AG10803 (cell line): ENCODE measurements at regions not wholly inside any gene's neighbourhood (a gene's known extent, or its start where the extent isn't known, plus 50 kb on each side); places are given as distances from the start of the nearest gene placed in this dataset.
A peak's percentile ranks its signal among the peaks of the same experiment; 100 is the strongest.

Experiments used
- DNase-seq: peaks from one replicate; pipeline ENCODE4 v3.0.0; 2010; ENCODE audit warnings: low read depth
- H3K4me3 ChIP-seq: 2 replicates; pipeline ENCODE4 v1.5.1; 2011; ENCODE audit warnings: mild to moderate bottlenecking, low read length, control low read depth
- TF ChIP-seq, protein P1 (sequence below): conservative IDR thresholded peaks from 2 replicates; pipeline ENCODE4 v1.5.1; 2011; ENCODE audit warnings: mild to moderate bottlenecking, low read length, control low read depth, inconsistent platforms

DNA sequence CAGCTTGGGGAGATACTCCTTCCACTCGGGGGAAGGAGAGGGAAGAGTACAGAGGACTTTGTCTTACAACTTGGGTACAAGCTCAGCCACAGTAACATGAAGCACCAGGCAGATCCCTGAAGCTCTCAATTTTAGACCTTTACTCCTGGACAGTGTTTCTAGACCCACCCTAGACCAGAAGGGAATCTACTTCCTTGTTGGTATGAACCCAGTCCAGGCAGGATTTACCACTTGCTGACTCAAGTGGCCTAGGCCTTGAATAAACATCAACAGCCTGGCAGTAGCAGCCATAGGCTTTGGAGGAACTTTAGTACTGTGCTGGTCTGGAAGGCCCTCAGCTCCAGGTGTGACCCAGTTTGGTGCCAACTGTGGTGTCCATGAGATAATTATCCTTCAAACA, 173.1 kb downstream of the ADRA2A start:
- TF ChIP-seq, protein P1, sequence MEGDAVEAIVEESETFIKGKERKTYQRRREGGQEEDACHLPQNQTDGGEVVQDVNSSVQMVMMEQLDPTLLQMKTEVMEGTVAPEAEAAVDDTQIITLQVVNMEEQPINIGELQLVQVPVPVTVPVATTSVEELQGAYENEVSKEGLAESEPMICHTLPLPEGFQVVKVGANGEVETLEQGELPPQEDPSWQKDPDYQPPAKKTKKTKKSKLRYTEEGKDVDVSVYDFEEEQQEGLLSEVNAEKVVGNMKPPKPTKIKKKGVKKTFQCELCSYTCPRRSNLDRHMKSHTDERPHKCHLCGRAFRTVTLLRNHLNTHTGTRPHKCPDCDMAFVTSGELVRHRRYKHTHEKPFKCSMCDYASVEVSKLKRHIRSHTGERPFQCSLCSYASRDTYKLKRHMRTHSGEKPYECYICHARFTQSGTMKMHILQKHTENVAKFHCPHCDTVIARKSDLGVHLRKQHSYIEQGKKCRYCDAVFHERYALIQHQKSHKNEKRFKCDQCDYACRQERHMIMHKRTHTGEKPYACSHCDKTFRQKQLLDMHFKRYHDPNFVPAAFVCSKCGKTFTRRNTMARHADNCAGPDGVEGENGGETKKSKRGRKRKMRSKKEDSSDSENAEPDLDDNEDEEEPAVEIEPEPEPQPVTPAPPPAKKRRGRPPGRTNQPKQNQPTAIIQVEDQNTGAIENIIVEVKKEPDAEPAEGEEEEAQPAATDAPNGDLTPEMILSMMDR: no peak
- no peak for DNase-seq
- no peak overlapping the region for H3K4me3 ChIP-seq

DNA sequence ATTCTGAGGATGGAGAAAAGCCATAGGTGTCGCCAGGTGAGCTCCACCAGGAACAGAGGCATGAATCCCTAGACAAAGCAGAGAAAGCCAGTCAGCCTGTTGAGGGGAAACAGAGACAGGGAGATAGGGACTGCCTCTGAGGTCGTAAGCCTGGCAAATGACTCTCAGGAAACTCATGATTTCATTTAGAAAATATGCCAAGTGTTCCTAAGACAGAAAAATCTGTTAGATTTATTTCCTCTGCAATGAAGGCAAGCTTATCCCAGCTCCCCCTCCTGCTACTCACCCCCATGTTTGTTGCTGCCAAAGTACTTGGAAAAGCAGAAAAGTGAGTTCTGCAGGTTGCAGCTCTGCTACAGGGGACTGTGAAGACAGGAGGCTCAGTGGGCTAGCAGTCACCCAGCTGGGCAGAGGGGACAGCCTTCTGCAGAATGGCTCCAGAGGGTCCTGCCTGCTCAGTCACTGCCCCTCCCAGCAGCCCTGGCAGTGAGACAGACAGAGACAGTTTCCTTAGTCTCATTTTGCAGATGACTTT, 184.3 kb downstream of the ADRA2A start:
- TF ChIP-seq, protein P1: no peak
- DNase-seq: peak; percentile 37
- no peak overlapping the region for H3K4me3 ChIP-seq

DNA sequence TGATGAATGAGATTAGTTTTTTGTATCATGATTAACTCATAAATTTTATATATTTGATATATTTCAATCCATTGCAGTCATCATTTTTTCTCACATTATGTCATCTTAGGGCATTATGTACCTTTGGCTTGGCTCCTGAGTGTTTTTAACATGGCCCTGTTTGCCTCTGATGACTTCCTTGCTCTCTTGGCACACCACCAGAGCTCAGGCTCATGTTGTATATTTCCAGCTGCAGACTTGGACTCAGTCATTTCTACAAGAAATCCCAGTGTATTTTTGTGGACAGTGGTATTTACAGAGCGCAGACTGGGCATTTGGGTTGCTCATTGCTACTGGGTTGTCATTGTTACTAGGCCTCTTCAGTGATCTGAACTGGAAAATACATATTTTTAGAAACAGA, 188.5 kb downstream of the ADRA2A start:
- DNase-seq: no peak
- TF ChIP-seq, protein P1: no peak

DNA sequence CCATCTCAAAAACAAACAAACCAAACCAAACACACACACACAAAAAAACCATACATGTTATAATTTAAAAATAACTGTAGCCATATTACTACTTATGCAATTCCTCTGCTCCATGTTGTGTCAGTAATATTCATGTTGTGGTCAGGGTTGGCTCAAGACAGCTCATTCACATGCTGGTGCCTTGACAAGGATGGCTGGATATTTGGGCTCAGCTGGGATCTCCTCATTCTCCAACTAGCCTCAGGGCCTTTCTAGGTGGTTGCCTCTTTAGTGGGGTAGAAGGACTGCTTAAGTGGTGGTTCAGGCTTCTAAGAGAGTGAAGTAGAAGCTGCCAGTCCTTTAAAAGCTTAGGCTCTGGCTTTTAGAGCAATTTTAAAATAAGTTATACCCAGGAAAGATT, 189.3 kb downstream of the ADRA2A start:
- DNase-seq: no peak
- TF ChIP-seq, protein P1: no peak
- H3K4me3 ChIP-seq: no peak overlapping the region

More for the DNA sequence above, 188.5 kb downstream of the ADRA2A start:
- H3K4me3 ChIP-seq: no peak overlapping the region

DNA sequence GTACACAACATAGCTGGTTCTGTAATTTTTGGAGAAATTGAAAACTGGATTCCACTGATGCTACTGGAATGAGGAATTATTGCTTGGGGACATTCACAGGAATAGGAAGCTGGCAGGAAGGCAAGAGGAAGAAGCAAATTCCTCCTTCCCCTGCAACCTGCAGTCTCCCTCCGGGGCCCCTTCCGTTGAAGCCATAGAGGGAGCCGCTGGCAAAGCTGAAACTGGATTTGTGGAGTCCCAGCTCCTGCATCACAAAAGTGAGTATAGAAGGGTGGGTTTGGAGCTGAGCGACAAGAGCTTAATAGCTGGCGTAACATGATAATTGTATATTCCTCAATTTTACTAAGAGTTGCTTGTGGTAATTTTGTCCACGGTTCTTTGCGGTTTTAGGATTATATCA, 190.8 kb downstream of the ADRA2A start:
- no peak overlapping the region for H3K4me3 ChIP-seq
- TF ChIP-seq, protein P1: no peak
- no peak for DNase-seq

DNA sequence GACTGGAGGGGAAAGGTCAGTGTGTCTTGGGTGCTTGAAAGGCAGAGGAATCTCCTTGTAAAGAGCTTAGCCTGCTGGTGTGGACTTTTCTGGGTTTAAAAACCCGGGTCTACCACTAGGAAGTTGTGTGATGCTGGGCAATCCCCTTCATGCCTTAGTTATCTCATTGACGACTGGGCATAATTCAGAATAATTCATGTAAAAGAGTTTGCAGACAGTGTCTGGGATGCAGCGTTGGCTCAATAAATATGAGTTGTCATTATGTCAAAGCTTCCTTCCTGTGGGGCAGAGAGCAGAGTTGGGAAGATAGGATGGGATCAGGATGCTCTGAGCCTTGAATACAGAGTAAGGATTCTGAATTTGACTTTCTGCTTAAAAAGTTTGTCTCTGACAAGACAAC, 196.4 kb downstream of the ADRA2A start:
- DNase-seq: no peak
- TF ChIP-seq, protein P1: no peak

DNA sequence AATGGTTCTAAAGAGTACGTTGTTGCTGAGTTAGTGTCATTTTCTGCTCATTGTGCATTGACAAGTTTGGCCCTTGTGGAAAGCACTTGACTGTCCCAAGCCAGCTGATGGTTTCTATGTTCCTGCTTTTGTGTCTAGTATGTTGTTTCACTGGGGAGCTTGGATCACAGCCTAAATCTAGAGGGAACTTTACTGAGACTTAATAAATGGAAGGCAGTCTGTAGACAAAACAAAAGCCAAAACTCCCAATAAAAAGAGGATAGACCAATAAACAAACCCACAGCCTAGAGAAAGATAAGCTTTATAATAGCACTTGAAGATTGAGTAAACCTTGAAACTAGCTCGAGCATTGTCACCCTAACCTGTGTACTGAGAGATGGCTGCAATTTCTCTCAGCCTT, 196.8 kb downstream of the ADRA2A start:
- TF ChIP-seq, protein P1: no peak
- no peak for DNase-seq

More for the DNA sequence above, 196.4 kb downstream of the ADRA2A start:
- no peak overlapping the region for H3K4me3 ChIP-seq

More for the DNA sequence above, 196.8 kb downstream of the ADRA2A start:
- H3K4me3 ChIP-seq: no peak overlapping the region
